Myocyte (in vitro differentiated cells): ENCODE measurements at regions not wholly inside any gene's neighbourhood (a gene's known extent, or its start where the extent isn't known, plus 50 kb on each side); places are given as distances from the start of the nearest gene placed in this dataset.
A peak's percentile ranks its signal among the peaks of the same experiment; 100 is the strongest.

ENCODE experiments used
- DNase-seq: peaks from one replicate; pipeline ENCODE4 v3.0.0-alpha.2; 2012; ENCODE audit warnings: low read depth

- DNase-seq: no peak
Observed at GRCh38 chr18:39845106-39845505, 2109.9 kb upstream of the PIK3C3 start.

- no peak for DNase-seq
Observed at GRCh38 chr18:39843546-39843945, 2111.5 kb upstream of the PIK3C3 start.

- DNase-seq: no peak
Observed at GRCh38 chr18:39842366-39842914, 2112.6 kb upstream of the PIK3C3 start.

- DNase-seq: peak; percentile 68
Observed at GRCh38 chr18:39841482-39842365, 2113.3 kb upstream of the PIK3C3 start.

- DNase-seq: no peak
Observed at GRCh38 chr18:39840856-39841481, 2114.1 kb upstream of the PIK3C3 start.

GRCh38 chr18:39840406-39840805 is 2114.6 kb upstream of the PIK3C3 start:
- DNase-seq: no peak

GRCh38 chr18:39839782-39840181 is 2115.3 kb upstream of the PIK3C3 start:
- DNase-seq: no peak

- no peak for DNase-seq
Observed at GRCh38 chr18:39838831-39839230, 2116.2 kb upstream of the PIK3C3 start.

GRCh38 chr18:39835303-39836030 is 2119.6 kb upstream of the PIK3C3 start:
- DNase-seq: no peak

- DNase-seq: no peak
Observed at GRCh38 chr18:39834636-39835035, 2120.4 kb upstream of the PIK3C3 start.

GRCh38 chr18:39825485-39826150 is 2129.4 kb upstream of the PIK3C3 start:
- peak; percentile 4 for DNase-seq

GRCh38 chr18:39806525-39806924 is 2148.5 kb upstream of the PIK3C3 start:
- DNase-seq: peak; percentile 29

- DNase-seq: no peak
Observed at GRCh38 chr18:39805218-39805617, 2149.8 kb upstream of the PIK3C3 start.

- no peak for DNase-seq
Observed at GRCh38 chr18:39802648-39803229, 2152.3 kb upstream of the PIK3C3 start.

- no peak for DNase-seq
Observed at GRCh38 chr18:39801848-39802247, 2153.2 kb upstream of the PIK3C3 start.

GRCh38 chr18:39801010-39801409 is 2154.0 kb upstream of the PIK3C3 start:
- DNase-seq: no peak

- peak; percentile 8 for DNase-seq
Observed at GRCh38 chr18:39799006-39799405, 2156.0 kb upstream of the PIK3C3 start.

GRCh38 chr18:39796393-39796792 is 2158.6 kb upstream of the PIK3C3 start:
- DNase-seq: no peak

- no peak for DNase-seq
Observed at GRCh38 chr18:39795350-39795749, 2159.7 kb upstream of the PIK3C3 start.

- no peak for DNase-seq
Observed at GRCh38 chr18:39793609-39794008, 2161.4 kb upstream of the PIK3C3 start.

- DNase-seq: no peak
Observed at GRCh38 chr18:39788383-39788782, 2166.7 kb upstream of the PIK3C3 start.
